GM21390 (cell line): ENCODE measurements at regions not wholly inside any gene's neighbourhood (a gene's known extent, or its start where the extent isn't known, plus 50 kb on each side); places are given as distances from the start of the nearest gene placed in this dataset.
"Not testable (repeated sequence)": the region's sequence is repeated elsewhere in the genome, so short reads cannot be mapped to it uniquely, and the experiment has no call there.

ENCODE experiments used
- ATAC-seq: cut with Tn5 transposase; IDR thresholded peaks from one replicate; pipeline ENCODE4 v1.9.1; 2021; ENCODE audit not compliant: unreplicated experiment

DNA sequence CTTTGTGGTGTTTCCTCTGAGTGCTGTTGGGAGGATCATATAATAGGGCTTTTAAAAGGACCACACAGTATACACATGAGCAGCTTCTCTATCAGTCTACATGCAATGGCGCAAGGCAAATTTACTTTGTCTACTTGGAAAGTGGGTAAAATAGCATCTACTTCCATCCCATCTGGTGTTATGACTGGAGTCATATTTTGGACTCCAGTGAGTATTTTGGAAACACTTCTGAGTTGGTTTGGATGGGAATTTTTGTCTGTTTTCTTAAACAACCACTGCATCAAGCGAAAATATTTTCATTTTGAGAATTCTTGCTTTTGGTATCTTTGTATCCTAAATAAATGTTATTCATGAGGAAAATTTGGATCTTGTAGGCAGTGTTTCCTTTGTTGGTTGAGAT is 220.8 kb downstream of the NMUR2 start:
- ATAC-seq = no peak

- no peak for ATAC-seq
Observed at GRCh38 chr5:152181461-152181860, 223.6 kb downstream of the NMUR2 start.

DNA sequence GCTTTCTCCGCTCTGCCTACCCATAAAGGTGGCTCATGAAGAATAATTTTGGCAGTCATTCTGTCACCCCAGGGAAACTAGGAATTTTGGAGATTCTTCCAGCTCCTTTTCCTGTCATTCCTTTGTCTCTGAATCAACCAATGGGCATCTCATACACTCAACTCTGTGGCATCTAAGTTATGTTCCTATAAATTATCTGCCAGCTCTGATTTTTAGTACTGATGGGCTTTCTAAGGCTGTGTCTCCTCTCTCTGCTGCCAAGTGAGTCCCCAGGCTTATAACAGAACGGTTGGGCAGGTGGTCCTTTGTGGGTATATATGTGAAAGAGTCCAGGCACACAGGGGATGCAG is 226.8 kb downstream of the NMUR2 start:
- no peak for ATAC-seq

DNA sequence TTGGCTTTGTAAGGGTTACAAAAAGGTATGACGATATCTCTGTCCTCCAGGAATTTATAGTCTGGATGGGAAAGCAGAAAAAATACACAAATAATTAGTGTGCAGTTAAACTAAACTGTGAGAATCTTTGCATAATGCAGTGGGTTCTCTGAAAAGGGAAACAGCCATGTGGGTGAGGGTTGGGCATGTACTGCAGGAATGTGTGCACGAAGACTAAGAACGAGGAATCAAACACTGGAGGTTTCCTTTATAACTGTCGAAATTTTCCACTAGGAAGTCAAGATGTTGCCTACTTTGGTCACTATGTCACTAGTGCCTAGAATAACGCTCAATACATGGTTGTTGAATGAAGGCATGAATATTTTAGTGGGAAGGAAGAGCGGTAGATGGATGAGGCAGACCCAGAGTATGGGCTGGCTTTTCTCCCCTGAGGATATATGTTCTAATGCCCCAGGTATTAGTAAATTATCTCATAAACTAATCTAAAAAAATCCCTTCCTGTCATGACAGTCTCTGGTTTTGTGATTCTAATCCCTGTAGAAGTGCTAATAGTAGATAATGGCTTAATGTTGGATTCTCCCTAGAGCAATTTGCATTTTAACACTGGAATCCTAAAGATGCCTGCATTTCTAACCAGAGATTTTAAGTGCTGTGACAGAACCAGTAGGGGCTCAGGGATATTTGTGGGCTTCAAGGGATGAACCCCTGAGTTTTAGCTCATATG is 227.3 kb downstream of the NMUR2 start:
- ATAC-seq = no peak

DNA sequence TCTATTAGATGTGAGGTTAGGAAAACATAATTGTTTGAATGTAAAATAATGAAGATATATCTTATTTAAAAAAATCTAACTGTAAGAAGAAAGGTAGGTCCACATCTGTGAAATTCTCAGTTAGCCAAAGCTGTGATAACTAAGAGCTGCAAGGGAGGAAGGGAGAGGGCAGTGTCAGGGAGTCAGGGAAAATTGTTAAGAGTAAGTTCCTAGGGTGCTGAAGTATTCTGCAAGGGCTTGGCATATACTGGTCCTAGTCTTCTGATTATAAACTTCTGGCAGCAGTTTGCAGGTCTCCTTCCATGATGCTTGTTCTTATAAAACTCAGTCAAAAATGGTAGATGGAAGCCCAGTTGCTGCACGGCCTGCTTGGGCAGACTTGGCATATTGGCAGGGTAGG is 233.2 kb downstream of the NMUR2 start:
- no peak for ATAC-seq

DNA sequence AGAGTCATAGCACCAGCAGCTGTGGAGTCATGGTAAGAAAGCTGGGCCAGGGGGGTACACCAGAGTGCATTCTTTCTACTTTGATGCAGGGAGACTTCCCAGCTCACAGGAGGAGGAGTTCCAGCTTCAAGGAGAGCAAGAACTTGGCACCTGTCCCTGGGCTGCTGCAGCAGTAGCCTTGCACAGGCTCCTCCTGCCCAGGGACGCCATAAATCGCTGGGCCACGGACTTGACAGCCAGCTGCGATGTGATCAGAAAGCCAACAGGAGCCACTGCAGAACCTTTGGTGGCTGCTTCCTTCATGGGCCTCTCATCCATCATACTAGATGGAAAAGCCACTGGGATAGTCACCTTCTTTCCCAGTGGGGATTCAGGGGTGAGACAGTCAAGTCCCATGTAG is 234.7 kb downstream of the NMUR2 start:
- ATAC-seq = no peak

DNA sequence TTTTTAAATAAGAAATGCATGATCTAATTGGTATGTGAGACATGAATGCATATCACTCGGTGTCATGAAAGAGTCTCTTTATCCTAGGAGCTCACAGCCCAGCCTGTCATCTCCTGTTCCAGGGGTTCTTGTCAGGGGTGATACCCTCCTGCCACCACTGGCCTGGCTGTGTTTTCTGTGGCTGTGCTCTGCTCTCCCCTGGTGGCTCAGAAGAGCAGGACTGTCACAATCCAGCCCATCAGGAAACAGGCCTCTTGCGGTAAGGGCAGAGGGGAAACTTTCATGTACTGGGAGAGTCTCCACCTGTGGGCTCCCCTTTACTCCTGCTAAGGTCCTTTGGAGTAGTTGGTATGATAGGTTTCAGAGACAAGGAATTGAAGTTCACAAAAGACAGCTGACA is 240.2 kb upstream of the GLRA1 start:
- ATAC-seq = no peak

GRCh38 chr5:152159894-152160293 is 235.2 kb upstream of the GLRA1 start:
- ATAC-seq = not testable (repeated sequence)

DNA sequence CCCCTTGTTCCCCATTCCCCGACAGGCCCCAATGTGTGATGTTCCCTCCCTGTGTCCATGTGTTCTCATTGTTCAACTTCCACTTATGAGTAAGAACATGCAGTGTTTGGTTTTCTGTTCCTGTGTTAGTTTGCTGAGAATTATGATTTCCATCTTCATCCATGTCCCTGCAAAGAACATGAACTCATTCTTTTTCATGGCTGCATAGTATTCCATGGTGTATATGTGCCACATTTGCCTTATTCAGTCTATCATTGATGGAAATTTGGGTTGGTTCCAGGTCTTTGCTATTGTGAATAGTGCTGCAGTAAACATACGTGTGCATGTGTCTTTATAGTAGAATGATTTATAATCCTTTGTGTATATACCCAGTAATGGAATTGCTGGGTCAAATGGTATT is 229.8 kb upstream of the GLRA1 start:
- ATAC-seq = not testable (repeated sequence)

DNA sequence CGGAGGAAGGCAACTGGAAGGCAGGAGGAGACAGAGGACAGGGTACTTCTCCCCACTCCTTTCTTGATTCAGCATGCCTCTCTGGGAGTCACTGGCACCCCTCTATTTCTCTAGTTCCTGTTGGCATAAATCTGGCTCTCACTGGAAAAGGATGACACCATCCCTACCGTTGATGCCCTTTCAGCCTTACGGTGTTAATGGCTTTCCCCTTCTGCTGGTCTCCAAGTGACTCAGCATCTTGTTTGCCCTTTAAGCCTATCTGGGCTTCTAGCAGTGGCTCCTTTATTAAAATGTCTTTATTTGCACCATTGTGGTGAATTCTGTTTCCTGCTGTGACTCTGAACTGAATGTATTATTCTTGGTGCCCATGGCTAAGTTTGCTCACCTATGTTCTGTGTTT is 227.3 kb upstream of the GLRA1 start:
- no peak for ATAC-seq

DNA sequence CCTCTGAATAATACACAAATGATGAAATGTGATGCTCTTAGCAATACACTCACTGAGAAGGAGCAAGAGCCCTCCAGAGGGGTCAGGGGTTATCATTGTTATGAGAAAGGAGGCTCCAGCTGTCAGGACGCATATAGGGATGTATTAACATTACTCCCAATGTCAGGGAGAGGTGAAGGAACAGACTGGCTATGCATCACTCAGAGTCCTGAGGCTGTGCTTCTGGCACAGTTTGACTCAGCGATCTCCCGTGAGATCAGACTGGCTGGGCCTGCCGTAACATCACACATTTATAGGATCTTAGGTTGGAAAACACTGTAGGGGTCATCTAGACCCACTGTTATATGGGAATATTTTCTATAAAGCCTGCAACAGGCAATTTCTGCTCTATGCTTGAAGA is 226.5 kb upstream of the GLRA1 start:
- no peak for ATAC-seq

DNA sequence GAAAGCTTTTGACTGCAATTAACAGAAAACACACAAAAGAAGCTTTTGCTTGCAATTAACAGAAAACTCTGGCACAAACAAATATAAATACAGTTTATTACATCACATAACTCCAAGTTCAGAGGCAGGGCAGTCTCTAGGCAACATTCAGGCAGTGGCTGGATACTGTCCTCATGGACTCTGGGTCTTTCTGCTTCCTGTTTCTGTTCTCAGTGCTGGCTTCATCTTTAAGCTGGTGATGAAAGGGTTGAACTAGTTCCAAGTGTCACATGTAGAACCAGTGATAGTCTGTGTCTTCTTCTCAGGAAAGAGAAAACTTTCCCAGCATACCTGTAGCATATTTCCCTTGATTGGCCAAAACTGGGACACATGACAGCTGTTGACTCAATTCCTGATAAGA is 222.6 kb upstream of the GLRA1 start:
- no peak for ATAC-seq

GRCh38 chr5:152146566-152146965 is 221.9 kb upstream of the GLRA1 start:
- ATAC-seq = no peak

DNA sequence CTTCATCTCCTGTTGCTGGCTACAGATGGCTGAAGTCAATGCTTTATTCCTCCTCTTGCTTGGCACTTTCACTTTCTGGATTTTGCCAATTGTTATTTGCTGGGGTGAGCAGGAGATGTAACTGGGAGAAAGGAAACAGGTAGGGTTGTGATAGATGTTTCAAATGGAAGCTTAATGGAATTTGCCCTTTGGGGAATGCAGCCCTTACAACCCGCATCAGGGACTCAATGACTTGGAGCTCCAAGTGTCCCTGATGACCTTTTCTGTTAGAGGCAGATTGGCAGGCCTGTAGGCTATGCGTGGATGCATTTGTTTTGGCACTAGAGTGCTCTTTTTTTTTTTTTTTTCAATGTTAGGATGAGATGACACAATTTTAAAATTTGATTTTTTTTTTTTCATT is 219.9 kb upstream of the GLRA1 start:
- no peak for ATAC-seq

DNA sequence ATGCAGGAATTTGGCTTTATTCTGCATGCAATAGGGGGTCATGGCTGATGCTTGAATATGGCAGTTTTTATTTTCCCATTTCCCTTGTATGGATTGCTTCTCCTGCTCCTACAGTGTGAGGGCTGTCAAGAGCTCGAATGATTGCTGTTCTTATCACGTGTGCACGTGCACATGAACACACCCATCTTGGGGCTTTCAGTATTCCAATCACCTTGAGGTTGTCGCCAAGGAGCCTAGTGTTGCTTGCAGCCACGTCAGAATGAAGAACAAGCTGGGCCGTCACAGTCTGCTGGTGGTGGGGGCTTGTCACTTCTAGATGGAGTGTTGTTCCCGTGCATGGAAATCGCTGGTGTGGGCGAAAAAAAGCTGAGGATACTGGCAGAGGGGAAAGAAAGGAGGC is 219.4 kb upstream of the GLRA1 start:
- no peak for ATAC-seq

DNA sequence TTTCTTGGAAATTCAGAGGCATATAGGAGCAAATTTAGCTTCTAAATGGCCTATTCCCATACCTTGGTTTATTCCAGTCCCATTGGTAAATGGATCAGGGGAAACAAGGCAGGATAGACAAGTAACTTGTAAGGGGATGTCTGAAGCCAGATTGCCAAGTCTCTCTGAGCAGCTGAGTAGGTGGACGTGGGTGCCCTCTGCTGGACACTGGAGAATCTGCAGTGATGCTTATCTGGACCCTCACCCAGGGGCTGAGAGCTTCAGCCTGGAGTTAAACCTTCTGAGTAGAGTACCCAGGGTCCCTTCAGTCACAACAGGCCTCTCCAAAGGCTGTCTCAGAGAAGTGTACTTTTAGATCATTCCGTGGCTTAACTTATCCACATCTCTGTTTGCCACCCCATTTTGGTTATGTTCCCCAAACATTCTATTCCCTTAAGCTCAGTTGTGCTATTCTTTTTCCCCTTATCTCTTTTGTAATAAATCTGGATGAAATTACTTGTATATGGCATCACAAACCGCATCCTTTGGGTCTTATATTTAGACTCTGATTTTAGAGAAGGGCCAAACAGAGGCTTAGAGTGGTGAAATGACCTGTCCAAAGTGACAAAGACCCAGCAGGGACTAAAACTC is 218.3 kb upstream of the GLRA1 start:
- peak; percentile 74 for ATAC-seq

DNA sequence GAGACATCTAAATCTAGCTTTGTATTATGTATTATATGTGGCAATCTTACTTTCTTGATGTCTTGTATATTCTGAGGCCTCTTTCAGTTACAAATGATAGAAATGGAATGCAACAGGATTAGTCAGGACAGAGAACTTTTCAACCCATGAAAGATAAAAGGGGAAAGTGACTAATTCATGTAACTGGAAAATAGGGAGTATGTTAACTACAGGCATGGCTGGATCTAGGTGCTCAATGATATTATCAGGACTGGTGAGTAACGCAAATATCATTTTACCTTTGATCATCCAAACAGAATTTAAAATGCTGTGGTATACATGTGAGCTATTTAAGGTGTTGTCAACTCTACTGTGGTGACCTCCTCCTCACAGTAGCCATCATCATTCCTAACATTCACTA is 215.7 kb upstream of the GLRA1 start:
- no peak for ATAC-seq

GRCh38 chr5:152137063-152137462 is 212.4 kb upstream of the GLRA1 start:
- no peak for ATAC-seq

GRCh38 chr5:152136321-152136720 is 211.7 kb upstream of the GLRA1 start:
- ATAC-seq = no peak

GRCh38 chr5:152135827-152136226 is 211.2 kb upstream of the GLRA1 start:
- no peak for ATAC-seq

DNA sequence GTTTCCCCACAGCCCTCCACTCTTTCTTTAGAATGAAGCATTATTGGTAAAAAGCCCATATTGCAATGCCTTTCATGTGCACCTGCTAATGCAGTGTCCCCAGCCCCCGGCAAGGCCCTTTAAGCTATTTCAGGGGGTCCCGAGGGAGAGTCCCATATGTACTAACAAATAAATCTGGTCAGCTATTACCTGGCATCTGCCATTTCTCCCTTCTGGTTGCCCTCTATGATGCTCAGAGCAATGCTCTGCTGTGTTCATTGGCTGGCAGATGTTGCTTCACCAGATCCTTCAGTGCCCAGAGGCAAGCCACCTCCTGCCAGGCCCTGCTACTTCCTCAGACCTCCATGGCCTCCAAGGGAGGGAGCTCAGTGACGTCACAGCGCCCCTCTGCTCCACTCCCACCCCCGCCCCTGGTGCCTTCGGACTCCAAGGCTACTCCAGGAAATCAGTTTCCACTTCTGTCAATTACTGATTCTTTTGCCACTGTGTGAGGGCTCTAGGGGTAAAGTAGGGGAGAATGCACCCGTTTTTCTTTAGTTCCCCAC is 201.1 kb upstream of the GLRA1 start:
- ATAC-seq = no peak

- no peak for ATAC-seq
Observed at GRCh38 chr5:152124409-152125041, 199.9 kb upstream of the GLRA1 start.
